ENCODE measurements at regions not wholly inside any gene's neighbourhood (a gene's known extent, or its start where the extent isn't known, plus 50 kb on each side); places are given as distances from the start of the nearest gene placed in this dataset.

GRCh38 chr5:147966829-147967228 lies 60.5 kb upstream of the C5orf46 start:
- no peak for DNase-seq (ENCODE audit: low spot score)
- intact Hi-C loops (cut with DNase I): loop anchor here (10.0 kb wide), 1 partner anchor 138 kb away; no protein-coding TSS in a partner anchor

- intact Hi-C loops (cut with DNase I): loop anchor here (10.0 kb wide), 1 partner anchor 138 kb away; no protein-coding TSS in a partner anchor
- no peak for DNase-seq (ENCODE audit: low spot score)
Observed at GRCh38 chr5:147966326-147966725, 60.0 kb upstream of the C5orf46 start.

- no peak for DNase-seq (ENCODE audit: low spot score)
- intact Hi-C loops (cut with DNase I): loop anchor here (10.0 kb wide), 1 partner anchor 139 kb away; no protein-coding TSS in a partner anchor
Observed at GRCh38 chr5:147965715-147966114, 59.4 kb upstream of the C5orf46 start.

GRCh38 chr5:147963948-147964693 lies 57.8 kb upstream of the C5orf46 start:
- DNase-seq (ENCODE audit: low spot score): no peak
- intact Hi-C loops (cut with DNase I): loop anchor here (10.0 kb wide), 1 partner anchor 141 kb away; no protein-coding TSS in a partner anchor

- intact Hi-C loops (cut with DNase I): loop anchor here (10.0 kb wide), 1 partner anchor 141 kb away; no protein-coding TSS in a partner anchor
- DNase-seq (ENCODE audit: low spot score): no peak
Observed at GRCh38 chr5:147963436-147963835, 57.1 kb upstream of the C5orf46 start.

- DNase-seq (ENCODE audit: low spot score): no peak
- intact Hi-C loops (cut with DNase I): loop anchor here (10.0 kb wide), 1 partner anchor 144 kb away; no protein-coding TSS in a partner anchor
Observed at GRCh38 chr5:147961208-147961749, 54.9 kb upstream of the C5orf46 start.

- DNase-seq (ENCODE audit: low spot score): no peak
- intact Hi-C loops (cut with DNase I): no loop called here
Observed at GRCh38 chr5:147957901-147958300, 51.6 kb upstream of the C5orf46 start.

- DNase-seq (ENCODE audit: low spot score): no peak
- intact Hi-C loops (cut with DNase I): no loop called here
Observed at GRCh38 chr5:147956842-147957223, 50.5 kb upstream of the C5orf46 start.

- intact Hi-C loops (cut with DNase I): no loop called here
- DNase-seq (ENCODE audit: low spot score): no peak
Observed at GRCh38 chr5:147956064-147956841, 49.9 kb upstream of the C5orf46 start.
